K562 (cell line): ENCODE measurements at regions not wholly inside any gene's neighbourhood (a gene's known extent, or its start where the extent isn't known, plus 50 kb on each side); places are given as distances from the start of the nearest gene placed in this dataset.

Experiments used
- ATAC-seq: fragments of 200-7000 bp; cut with Tn5 transposase; 3 replicates; pipeline ENCODE4 v1.9.1; 2020; ENCODE audit warnings: moderate library complexity
- BruUV-seq: library from RNA; stranded (reverse); fragments of 400-500 nt; replicated peaks from 2 replicates; lab custom pipeline; 2021; lab: Mats Ljungman, UMichigan
- CTCF ChIA-PET: fragments of 300-600 bp; formaldehyde crosslinking; extraction: SDS; loops from one replicate; lab custom pipeline; 2021; ENCODE audit warnings: low intra/inter-chr PET ratio; lab: Yijun Ruan, JAX
- POLR2A ChIA-PET: fragments of 300-600, 350-650 bp; sonication (Branson Sonifier 250); formaldehyde crosslinking; extraction: SDS; loops from one replicate; lab custom pipeline; 2021; ENCODE audit warnings: antibody characterized with exemption, inconsistent platforms; lab: Yijun Ruan, JAX
- DNase-seq, 4 experiments: peaks; one replicate each; pipeline versions ENCODE4 v3.0.0 to v3.0.0-alpha.2; 2011 to 2018; ENCODE audit warnings: low spot score in 3 of 4, mixed read lengths in 3 of 4; ENCODE audit errors: extremely low read depth in 1 of 4
- FAIRE-seq: peaks from 2 replicates; lab custom pipeline; 2011; peaks lifted over from hg19 to GRCh38; lab: Jason Lieb, UNC
- H2AFZ ChIP-seq: 2 replicates; pipeline ENCODE4 v1.6.0; 2011; ENCODE audit warnings: low read depth, low read length, control low read depth, inconsistent platforms
- H3K27ac ChIP-seq: fragments of 200-600 bp; 3 replicates; pipeline ENCODE4 v1.8.0; 2011; ENCODE audit warnings: low read depth, mild to moderate bottlenecking, control low read depth, inconsistent platforms, low read length, moderate library complexity, mixed read lengths; ENCODE audit errors: extremely low read depth
- H3K27me3 ChIP-seq, 2 experiments: fragments of 300-600 bp in 1 of 2; 2 replicates in 1 of 2; 3 replicates in 1 of 2; pipeline versions ENCODE4 v1.6.0 to v1.8.0; 2011; ENCODE audit warnings: inconsistent platforms in 2 of 2, low read length in 2 of 2, mild to moderate bottlenecking in 1 of 2, mixed read lengths in 1 of 2, moderate library complexity in 1 of 2; ENCODE audit not compliant: control insufficient read depth in 2 of 2, insufficient read depth in 2 of 2
- H3K36me3 ChIP-seq: fragments of 300-600 bp; 3 replicates; pipeline ENCODE4 v1.8.0; 2011; ENCODE audit warnings: mild to moderate bottlenecking, low read length, inconsistent platforms; ENCODE audit not compliant: control insufficient read depth, insufficient read depth
- H3K4me1 ChIP-seq, 2 experiments: fragments of 200-600 bp in 1 of 2; replicated peaks in 1 of 2; 2 replicates in 1 of 2; 3 replicates in 1 of 2; pipeline versions ENCODE4 v1.5.1 to v1.8.0; 2011; ENCODE audit warnings: inconsistent platforms in 2 of 2, low read length in 2 of 2, mild to moderate bottlenecking in 1 of 2, mixed read lengths in 1 of 2, moderate library complexity in 1 of 2; ENCODE audit not compliant: control insufficient read depth in 2 of 2, insufficient read depth in 2 of 2
- H3K4me2 ChIP-seq: 2 replicates; pipeline ENCODE4 v1.6.1; 2011; ENCODE audit warnings: low read length, control low read depth, inconsistent platforms, mixed read lengths; ENCODE audit not compliant: insufficient read depth
- H3K4me3 ChIP-seq: fragments of 200-600 bp; sonication (generic), shearing (Covaris generic); 2 replicates; pipeline ENCODE4 v1.5.1; 2016; ENCODE audit warnings: control low read depth, inconsistent platforms
- H3K79me2 ChIP-seq: fragments of 200-600 bp; 3 replicates; pipeline ENCODE4 v1.8.0; 2011; ENCODE audit warnings: low read length, inconsistent platforms; ENCODE audit not compliant: control insufficient read depth, insufficient read depth
- H3K9ac ChIP-seq, 2 experiments: 2 replicates each; pipeline versions ENCODE4 v1.6.0 to v1.6.1; 2011; ENCODE audit warnings: low read depth in 2 of 2, low read length in 2 of 2, control low read depth in 1 of 2, inconsistent platforms in 1 of 2, mild to moderate bottlenecking in 1 of 2, mixed read lengths in 1 of 2; ENCODE audit not compliant: insufficient read depth in 1 of 2
- H3K9me1 ChIP-seq: one replicate; pipeline ENCODE4 v1.6.0; 2011; ENCODE audit warnings: inconsistent platforms, mild to moderate bottlenecking, low read length, moderate library complexity; ENCODE audit not compliant: control insufficient read depth, insufficient read depth
- H3K9me3 ChIP-seq: replicated peaks from 2 replicates; pipeline ENCODE4 v1.5.1; 2011; ENCODE audit warnings: low read depth, low read length, inconsistent platforms; ENCODE audit not compliant: control insufficient read depth, insufficient read depth
- H4K20me1 ChIP-seq: replicated peaks from 2 replicates; pipeline ENCODE4 v1.6.1; 2011; ENCODE audit warnings: low read length, inconsistent platforms, mixed read lengths; ENCODE audit not compliant: control insufficient read depth, insufficient read depth
- CBX3 ChIP-seq, 2 experiments: IDR thresholded peaks; 1 replicate in 1 of 2; 2 replicates in 1 of 2; pipeline ENCODE4 v1.6.1; 2012; ENCODE audit warnings: inconsistent platforms in 2 of 2, low read length in 2 of 2, borderline replicate concordance in 1 of 2, control low read depth in 1 of 2
- GMEB1 ChIP-seq: fragments of 250-450 bp; sonication (Bioruptor Pico); IDR thresholded peaks from 2 replicates; pipeline ENCODE4 v1.4.0; 2020; ENCODE audit warnings: mild to moderate bottlenecking
- KLF13 ChIP-seq: fragments of 450-650 bp; IDR thresholded peaks from 2 replicates; pipeline ENCODE4 v1.6.1; 2016; ENCODE audit warnings: missing genetic modification characterization, low read depth, mild to moderate bottlenecking, missing compliant biosample characterization, moderate library complexity, borderline replicate concordance
- MCM5 ChIP-seq: fragments of 450-650 bp; IDR thresholded peaks from 2 replicates; pipeline ENCODE4 v1.6.1; 2016; ENCODE audit warnings: low read depth
- MLX ChIP-seq, 2 experiments: fragments of 450-650 bp in 1 of 2; sonication (generic) in 1 of 2; formaldehyde crosslinking; conservative IDR thresholded peaks; 2 replicates each; pipeline versions ENCODE4 v1.4.0 to v1.8.1; 2020 to 2022; ENCODE audit warnings: mild to moderate bottlenecking in 1 of 2, missing genetic modification reagents in 1 of 2
- NBN ChIP-seq: fragments of 450-650 bp; IDR thresholded peaks from 2 replicates; pipeline ENCODE4 v1.6.1; 2016; ENCODE audit warnings: low read depth, mild to moderate bottlenecking
- ZNF124 ChIP-seq: sonication (generic); formaldehyde crosslinking; IDR thresholded peaks from 2 replicates; pipeline ENCODE4 v1.8.1; 2022; ENCODE audit warnings: missing genetic modification reagents
- ZNF224 ChIP-seq: sonication (generic); formaldehyde crosslinking; IDR thresholded peaks from 2 replicates; pipeline ENCODE4 v1.8.0; 2022; ENCODE audit warnings: mild to moderate bottlenecking, missing genetic modification reagents
- ZNF232 ChIP-seq: sonication (generic); formaldehyde crosslinking; IDR thresholded peaks from 2 replicates; pipeline ENCODE4 v1.8.0; 2022; ENCODE audit warnings: mild to moderate bottlenecking, missing genetic modification reagents
- ZNF384 ChIP-seq: IDR thresholded peaks from 2 replicates; pipeline ENCODE4 v1.6.1; 2012; ENCODE audit warnings: low read depth, low read length, improper control_type of control experiment
- ZNF449 ChIP-seq: fragments of 250-450 bp; sonication (Bioruptor Pico); IDR thresholded peaks from 2 replicates; pipeline ENCODE4 v1.8.0; 2022; ENCODE audit warnings: moderate library complexity, mild to moderate bottlenecking, inconsistent platforms
- ZNF512 ChIP-seq: IDR thresholded peaks from 2 replicates; pipeline ENCODE4 v1.6.1; 2016; ENCODE audit warnings: missing genetic modification characterization, missing compliant biosample characterization
- whole genome bisulfite sequencing: fragments of 100-300 bp; shearing (Covaris generic); methylation state at CpG from one replicate; pipeline ENCODE4 v1.1.6; 2016; ENCODE audit warnings: low coverage, mixed read lengths; ENCODE audit not compliant: insufficient coverage; ENCODE audit errors: missing lambda C conversion rate; 5-methylcytosine and 5-hydroxymethylcytosine counted together
- in situ Hi-C: fragments of 300-500 bp; cut with MboI; formaldehyde crosslinking; loops from 4 replicates; pipeline ENCODE4 v1.15.0; 2018; ENCODE audit warnings: inconsistent platforms, mixed read lengths
- intact Hi-C: fragments of 100-400 bp; cut with micrococcal nuclease; formaldehyde crosslinking; loops from 2 replicates; pipeline ENCODE4 v1.14.2; 2022

DNA sequence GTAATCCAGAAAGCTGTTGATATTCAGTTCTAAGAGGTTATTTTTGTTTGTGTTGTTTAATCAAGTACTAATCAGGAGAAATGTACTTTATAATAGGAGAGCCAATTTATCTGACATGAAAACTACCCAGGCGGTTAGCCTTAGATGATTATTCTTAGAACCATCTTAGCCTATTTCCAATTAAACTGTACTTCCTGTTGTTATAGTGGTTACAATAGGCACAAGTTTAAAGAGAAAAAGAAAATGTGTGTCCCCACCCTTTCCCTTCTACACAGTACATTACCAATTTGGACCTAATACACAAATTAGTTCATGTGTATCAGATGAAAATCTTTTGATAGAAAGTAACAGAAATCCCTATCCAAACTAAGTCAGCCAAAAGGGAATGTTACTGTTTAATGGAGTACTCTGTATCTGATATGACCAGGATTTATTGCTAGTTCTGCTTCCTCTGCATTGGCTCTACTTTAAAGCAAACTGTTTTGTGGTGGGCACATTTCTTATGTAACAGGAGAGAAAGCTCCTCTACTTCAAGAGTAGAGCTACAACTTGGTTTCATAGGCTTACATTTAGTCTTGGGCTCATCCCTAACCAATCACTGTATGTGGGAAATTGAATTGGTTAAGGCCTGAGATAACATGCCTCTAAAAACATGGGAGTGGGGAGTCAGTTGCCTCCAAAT, 217.9 kb downstream of the UBE2E3 start:
- Histone ChIP-seq H2AFZ (no peak overlapping the region), H3K9me1 (no peaks in the 10 kb centered on the region), H3K9ac (no peak overlapping the region), H3K79me2 (no peaks in the 10 kb centered on the region), H4K20me1 (no peaks in the 10 kb centered on the region), H3K9me3 (no peaks in the 10 kb centered on the region; the same call in 1 of the 2 replicates), H3K4me2 (no peak overlapping the region), H3K27me3 (no peaks in the 10 kb centered on the region), H3K4me1 (no peaks in the 10 kb centered on the region), H3K27ac (no peak overlapping the region), H3K36me3 (no peaks in the 10 kb centered on the region), H3K4me3 (no peak overlapping the region)
- CTCF ChIA-PET = no interaction called here
- POLR2A ChIA-PET = no interaction called here
- no peak for ATAC-seq
- no peak for TF ChIP-seq ZNF224
- TF ChIP-seq GMEB1 = no peak
- TF ChIP-seq CBX3 (IDR thresholded peaks at IDR 0.05; ENCODE audit: borderline replicate concordance in 1 of 2, low read length in 2 of 2) = no peak
- no peak for TF ChIP-seq ZNF449
- TF ChIP-seq ZNF232 (CRISPR knock-in tag) = no peak
- TF ChIP-seq KLF13 (tag) = no peak
- no peak for TF ChIP-seq NBN
- TF ChIP-seq ZNF124 (CRISPR knock-in tag) = no peak
- no peak for TF ChIP-seq MLX (CRISPR knock-in tag; conservative IDR thresholded peaks at IDR 0.05)
- no peak for TF ChIP-seq MCM5
- TF ChIP-seq ZNF384 = no peak
- TF ChIP-seq ZNF512 = no peak
- WGBS = 0% methylated on average over 1 of the region's 1 CpG
- intact Hi-C loops = no loop called here
- no peak for DNase-seq
- no TSS peak for BruUV-seq
- FAIRE-seq = no peak
- in situ Hi-C loops = no loop called here
